NK-92 (cell line): ENCODE measurements at regions not wholly inside any gene's neighbourhood (a gene's known extent, or its start where the extent isn't known, plus 50 kb on each side); places are given as distances from the start of the nearest gene placed in this dataset.

Experiments used
- DNase-seq: peaks from one replicate; lab custom pipeline; 2025; ENCODE audit not compliant: unreplicated experiment; lab: John Stamatoyannopoulos, UW

- no peak for DNase-seq
Observed at GRCh38 chr19:28520998-28521568, 691.9 kb downstream of the UQCRFS1 start.

- DNase-seq, result no peak
Observed at GRCh38 chr19:28519952-28520861, 692.7 kb downstream of the UQCRFS1 start.

- DNase-seq, result no peak
Observed at GRCh38 chr19:28519218-28519779, 693.7 kb downstream of the UQCRFS1 start.

GRCh38 chr19:28516415-28516872 lies 696.5 kb downstream of the UQCRFS1 start:
- DNase-seq, result no peak

DNA sequence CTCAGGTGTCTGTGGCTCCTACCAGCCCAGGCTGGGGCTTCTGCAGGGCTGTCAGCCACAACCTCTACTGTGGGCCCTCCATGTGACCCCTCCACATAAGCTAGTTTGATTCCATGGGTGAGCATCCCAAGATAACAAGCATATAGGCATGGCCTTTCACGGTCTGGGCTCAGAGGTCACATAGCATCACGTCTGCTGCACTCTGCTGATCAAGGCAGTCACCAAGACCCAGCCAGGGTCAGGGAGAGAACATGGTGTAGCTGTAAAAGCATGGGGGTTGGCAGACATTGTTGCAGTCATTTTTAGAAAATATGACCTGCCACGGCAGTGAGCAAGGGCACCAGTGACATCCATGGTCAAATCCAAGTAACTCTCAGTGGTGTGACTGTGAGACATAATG lies 698.8 kb downstream of the UQCRFS1 start:
- no peak for DNase-seq

DNA sequence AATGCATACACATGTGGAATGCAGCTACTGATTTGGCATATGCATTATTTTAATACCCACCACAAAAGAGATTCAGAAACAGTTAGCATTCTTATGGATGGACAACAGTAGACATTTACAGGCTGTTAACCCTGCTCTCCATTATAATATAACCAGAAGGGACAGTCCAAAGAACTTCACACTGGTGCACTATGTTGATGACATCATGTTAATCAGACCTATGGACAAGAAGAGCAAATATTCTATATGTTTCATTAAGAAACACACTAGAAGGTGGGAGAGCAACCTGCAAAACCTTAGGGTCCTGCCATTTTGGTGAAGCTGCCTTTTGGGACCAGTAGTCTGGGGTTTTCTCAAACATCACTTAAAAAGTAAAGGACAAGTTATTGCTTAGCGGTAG lies 701.3 kb downstream of the UQCRFS1 start:
- DNase-seq, result no peak

GRCh38 chr19:28509079-28509895 lies 703.7 kb downstream of the UQCRFS1 start:
- DNase-seq, result no peak

GRCh38 chr19:28508666-28509065 lies 704.3 kb downstream of the UQCRFS1 start:
- DNase-seq, result no peak

DNA sequence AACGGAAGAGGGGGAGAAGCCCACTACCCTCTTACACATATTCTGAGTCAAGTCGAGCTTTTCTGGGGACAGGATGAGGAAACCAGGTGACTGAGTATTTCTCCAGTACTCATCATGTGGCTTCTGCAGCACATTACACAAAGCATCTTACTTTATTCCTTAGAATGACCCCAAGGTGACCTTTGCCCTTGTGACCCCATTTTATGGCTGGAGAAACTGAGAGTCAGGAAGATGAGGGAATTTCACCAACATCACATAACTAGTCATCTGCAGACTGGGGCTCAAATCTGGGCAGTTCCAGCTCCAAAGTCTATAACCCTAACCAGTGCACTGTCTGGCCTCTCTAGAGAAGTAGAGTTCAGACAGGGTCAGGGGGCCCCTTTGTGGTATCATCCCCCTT lies 707.0 kb downstream of the UQCRFS1 start:
- no peak for DNase-seq

DNA sequence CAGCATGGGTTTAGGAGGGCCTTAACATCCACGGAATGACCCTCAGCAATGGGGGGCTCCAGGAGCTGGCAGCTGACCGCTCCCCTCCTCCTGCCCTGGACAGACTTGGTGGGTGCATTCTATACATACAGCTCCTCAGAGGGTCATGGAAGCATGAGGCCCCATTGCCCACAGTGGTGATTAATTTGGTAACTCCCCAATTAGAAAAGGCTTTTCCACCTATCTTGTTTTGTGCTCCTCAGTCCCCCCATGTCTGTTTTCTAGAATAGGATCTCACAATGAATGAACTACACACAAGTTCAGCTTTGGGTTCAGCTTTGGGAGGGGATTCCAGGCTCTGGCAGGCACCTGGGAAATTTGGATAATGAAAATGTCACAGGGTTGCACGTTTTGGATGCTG lies 707.8 kb downstream of the UQCRFS1 start:
- no peak for DNase-seq

DNA sequence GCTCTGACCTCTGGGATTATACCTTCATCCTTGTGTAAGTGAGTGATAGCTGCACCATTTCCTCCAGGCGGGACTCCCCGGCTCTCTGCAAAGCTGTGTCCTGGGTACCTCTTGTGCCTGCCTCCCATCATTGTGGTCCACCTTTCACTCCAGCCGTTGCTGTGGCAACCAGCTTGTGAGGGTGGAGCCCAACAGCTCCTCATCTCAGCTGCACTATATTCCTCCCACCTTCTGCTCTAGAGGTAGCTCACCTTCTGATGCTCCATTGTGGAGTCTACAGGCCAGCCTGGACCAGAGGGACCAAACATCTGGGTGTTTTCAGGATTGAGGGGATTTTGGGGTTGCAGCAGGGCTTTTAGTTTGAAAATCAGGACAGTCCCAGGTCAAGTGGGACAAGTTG lies 708.2 kb downstream of the UQCRFS1 start:
- no peak for DNase-seq

GRCh38 chr19:28504139-28504538 lies 708.8 kb downstream of the UQCRFS1 start:
- DNase-seq, result no peak

DNA sequence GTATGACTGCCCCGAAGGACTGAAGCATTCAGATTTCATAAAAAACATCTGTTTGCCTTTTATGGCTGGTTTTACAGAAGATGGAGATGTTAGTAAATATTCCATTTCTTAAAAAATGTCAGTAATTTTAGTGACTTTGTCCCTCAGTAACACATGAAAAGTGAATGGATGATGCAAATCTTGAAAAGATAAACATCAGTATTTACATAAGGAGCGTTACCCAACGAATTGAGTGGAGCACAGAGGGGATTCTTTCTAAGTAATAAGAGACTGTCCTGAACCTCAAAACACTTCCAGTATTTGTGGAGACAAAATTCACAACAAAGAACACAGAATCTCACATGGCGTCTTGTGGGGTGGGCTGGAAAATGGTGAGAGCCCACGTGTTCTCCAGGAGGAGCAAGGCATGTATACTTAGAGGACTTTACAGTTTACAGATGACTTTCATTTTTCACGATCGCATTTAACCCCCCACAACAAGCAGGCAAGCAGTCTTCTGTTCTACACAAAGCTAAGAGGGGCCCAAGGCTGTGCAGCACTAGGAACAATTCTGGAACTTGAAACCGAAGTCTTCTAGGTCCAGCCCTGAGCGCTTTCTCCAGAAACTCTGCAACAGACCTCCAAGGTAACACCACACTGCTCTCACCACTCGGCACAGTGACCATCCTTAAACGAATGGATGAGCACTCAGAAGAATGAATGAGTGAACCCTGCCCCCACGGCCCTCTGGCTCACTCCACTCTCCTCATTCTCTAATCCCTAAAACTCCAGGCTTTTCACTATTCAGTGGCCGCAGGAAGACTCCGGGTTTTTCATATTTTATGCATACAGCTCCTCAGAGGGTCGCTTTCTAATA lies 709.8 kb downstream of the UQCRFS1 start:
- DNase-seq, result no peak

- no peak for DNase-seq
Observed at GRCh38 chr19:28501976-28502375, 711.0 kb downstream of the UQCRFS1 start.

DNA sequence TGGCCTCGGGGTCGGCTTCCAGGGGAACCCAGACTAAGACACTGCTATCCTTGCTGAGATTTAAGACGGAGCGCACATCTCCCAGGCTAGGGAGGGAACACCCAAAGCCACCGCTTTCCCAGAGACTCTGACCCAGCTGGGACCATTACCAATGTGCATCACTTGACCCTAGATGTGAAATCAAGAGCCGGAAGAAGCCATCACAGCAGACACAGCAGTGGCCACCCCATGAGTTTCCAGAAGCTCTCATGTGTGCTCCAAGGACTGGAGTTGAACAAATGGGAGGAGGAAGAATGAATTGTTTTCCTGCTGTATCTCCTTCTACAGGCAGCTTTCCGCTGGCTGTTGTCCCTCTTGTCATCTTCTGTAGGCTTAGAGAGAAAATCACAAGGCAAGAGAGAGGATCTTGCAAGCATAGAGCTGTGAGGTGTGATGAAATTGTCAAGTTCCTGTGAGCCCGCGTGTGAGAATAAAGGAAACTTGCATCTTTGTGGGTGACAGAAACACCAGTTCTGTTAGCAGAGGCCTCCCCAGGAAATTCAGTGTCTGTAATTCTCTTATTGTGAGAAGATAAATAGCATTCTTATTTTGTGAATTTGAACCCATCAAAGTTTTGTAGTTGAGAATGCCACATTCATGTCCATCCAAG lies 711.8 kb downstream of the UQCRFS1 start:
- DNase-seq, result no peak

DNA sequence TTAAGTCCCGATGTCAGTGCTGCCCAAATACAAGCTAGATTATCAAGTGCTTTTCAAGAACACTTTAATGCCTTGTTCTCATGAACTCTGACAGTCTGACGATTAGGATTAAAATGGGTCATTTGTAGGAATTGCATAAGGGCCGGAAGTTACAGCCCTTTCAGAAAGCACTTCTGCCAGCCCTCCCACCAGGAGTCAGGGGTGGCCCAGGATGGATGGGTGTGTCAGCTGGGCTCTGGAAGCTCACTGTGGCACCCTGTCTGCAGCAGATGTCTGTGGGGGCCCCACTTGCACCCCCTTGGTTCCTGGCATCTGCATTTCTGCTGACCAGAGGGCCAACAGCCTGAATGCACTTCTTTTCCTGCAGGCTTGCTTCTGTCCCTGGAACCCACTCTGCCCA lies 712.7 kb downstream of the UQCRFS1 start:
- no peak for DNase-seq

DNA sequence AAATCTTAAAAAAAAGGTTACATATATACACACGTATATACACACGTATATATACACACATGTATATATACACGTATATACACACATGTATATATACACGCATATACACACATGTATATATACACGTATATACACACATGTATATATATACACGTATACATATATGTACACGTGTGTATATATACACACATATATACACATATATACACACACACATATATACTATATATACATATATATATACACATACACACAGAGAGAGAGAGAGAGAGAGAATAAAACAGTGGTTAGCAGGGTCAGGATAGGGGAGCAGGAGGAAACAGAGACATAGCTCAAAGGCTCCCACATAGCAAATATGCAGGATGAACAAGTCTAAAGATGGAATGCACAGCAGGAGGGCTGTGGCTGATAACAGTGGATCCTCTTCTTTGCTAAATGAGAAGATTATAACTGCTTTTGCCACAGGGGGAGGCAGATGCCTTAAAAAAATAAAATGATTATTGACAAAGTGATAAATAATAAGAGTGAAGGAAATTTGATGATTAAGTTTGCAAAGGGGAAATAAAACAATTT lies 714.5 kb downstream of the UQCRFS1 start:
- DNase-seq, result no peak

DNA sequence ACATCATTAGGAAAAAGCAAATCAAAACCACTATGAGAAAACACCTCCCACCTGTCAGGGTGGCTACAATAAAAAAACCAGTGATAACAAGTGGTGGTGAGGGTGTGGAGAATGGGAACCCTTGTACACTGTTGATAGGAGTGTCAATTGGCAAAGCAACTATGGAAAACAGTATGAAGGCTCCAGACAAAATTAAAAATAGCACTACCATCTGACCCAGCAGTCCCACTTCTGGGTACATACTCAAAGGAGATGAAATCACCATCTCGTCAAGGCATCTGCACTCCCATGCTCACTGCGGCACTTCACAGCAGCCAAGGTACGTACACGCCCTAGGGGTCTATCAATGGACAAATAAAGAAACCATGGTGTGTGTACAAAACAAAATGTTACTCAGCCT lies 715.1 kb downstream of the UQCRFS1 start:
- no peak for DNase-seq

DNA sequence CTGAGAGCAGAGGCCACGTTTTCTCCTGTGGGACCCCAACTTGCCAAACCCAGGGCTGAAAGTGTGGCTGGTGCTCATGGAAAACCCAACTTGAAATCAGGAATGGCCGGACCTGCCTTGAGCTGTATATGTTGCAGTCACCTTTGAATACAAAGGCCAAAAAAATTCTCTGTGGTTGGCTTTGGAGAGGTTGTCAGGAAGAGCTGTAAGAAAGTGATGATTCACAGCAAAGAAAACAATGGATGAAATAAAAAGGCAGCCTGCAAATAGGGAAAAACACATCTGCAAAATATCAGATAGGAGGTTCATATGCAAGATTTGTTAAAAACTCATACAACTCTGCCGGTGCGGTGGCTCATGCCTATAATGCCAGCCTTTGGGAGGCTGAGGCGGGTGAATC lies 715.8 kb downstream of the UQCRFS1 start:
- DNase-seq, result no peak

- no peak for DNase-seq
Observed at GRCh38 chr19:28495046-28495445, 717.9 kb downstream of the UQCRFS1 start.
